C4-2B (cell line): ENCODE measurements at regions not wholly inside any gene's neighbourhood (a gene's known extent, or its start where the extent isn't known, plus 50 kb on each side); places are given as distances from the start of the nearest gene placed in this dataset.

Experiments used
- H3K27ac ChIP-seq: fragments of 450-650 bp; 2 replicates; pipeline ENCODE4 v1.5.1; 2017
- CTCF ChIP-seq: fragments of 450-650 bp; conservative IDR thresholded peaks from 2 replicates; pipeline ENCODE4 v1.5.1; 2017; ENCODE audit warnings: mild to moderate bottlenecking
- ZFX ChIP-seq: fragments of 450-650 bp; IDR thresholded peaks from 2 replicates; pipeline ENCODE4 v1.6.1; 2017

GRCh38 chr13:50376895-50377575 is 361.8 kb downstream of the KCNRG start:
- no peak overlapping the region for H3K27ac ChIP-seq
- TF ChIP-seq CTCF (peak; percentile 24; the same call in 1 of the 2 replicates), ZFX (no peak)

DNA sequence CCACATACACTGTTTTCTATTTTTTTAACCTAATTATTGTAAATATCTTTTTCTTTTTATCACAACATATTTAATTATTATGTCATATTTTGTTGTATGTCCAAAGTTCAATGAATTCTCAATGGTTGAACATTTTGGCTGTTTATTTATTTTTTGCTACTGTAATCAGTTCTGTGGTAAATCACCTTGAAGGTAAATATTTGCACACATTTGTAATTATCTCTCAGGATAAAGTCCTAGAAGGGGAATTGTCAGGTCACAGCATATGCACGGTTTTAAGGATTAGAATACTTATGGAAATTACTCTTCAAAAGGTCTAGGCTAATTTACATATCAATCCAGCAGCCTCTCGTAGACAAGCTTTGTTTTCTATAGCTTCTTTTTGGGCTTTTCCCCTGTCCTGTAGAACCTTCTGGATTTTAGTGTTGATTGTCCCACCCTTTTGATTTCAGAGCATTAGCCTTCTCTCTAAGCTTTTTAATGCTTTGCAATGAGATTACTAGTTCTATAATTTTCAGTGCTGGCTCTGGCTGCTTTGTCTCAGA is 362.6 kb downstream of the KCNRG start:
- no peak overlapping the region for H3K27ac ChIP-seq
- TF ChIP-seq CTCF (no peak), ZFX (no peak)

DNA sequence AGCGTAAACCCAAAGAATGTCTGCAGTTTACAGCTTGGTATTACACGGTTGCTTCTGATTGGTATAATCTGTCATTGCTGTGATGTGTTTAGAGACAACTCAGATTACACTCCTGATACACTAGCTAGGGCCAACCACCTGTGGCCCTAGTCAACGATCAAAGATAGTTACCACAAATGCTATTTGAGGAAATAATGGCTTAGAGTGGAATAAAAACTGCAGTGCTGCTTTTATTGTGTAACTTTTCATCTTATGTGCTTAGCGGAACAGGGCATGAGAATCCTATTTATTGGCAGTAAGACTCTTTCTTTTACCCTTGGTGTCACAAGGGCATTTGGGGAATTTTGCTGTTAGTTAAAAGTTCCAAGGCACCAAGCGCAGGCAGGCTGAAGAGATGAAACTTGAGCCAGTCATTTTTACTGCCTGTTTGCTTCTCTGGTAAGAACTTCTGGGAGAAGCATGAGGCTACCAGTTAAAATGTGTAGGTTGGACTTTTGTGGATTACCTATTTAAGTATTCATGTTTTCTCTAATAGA is 363.3 kb downstream of the KCNRG start:
- TF ChIP-seq ZFX (no peak), CTCF (no peak)
- H3K27ac ChIP-seq: no peak overlapping the region

DNA sequence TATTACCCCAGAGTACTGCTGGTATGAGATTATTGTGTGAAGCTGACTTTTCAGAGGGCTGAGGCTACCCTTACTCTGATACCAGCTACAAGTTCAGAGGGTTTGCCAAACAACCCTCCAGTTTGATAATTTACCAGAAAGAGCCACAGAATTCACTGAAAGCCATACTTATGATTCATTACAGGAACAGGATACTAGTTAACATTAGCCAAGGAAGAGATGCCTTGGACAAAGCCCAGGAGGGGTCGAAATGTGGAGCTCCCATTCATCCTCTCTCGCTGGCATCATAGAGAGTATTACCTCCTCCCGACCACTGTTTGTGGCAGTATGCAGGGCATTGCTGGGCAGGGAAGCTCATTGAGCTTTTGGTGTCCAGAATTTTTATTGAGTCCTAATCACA is 364.3 kb downstream of the KCNRG start:
- H3K27ac ChIP-seq: no peak overlapping the region
- no peak for TF ChIP-seq CTCF
- no peak for TF ChIP-seq ZFX

GRCh38 chr13:50380905-50381304 is 365.7 kb downstream of the KCNRG start:
- H3K27ac ChIP-seq: no peak overlapping the region

DNA sequence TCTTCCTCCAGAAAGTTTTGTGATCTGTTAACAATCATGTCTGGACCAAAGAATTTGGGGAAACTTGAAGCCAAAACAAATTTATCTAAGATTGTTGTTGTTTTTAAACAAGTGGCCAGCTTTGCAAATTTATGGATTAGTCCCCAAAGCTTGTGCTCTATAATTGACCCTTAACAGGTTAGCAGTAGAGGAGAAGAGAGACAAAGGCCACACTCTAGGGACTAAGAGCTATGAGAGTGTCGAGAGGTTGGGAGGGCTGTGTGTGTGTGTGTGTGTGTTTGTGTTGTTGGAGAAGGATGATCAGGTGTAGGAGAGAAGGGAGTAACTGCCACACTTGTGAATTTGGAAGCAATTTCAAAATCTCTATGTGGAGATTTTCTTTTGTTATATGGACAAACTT is 367.3 kb downstream of the KCNRG start:
- TF ChIP-seq ZFX (no peak), CTCF (no peak)
- no peak overlapping the region for H3K27ac ChIP-seq

More at GRCh38 chr13:50380905-50381304, 365.7 kb downstream of the KCNRG start:
- TF ChIP-seq CTCF: no peak
- TF ChIP-seq ZFX: no peak

DNA sequence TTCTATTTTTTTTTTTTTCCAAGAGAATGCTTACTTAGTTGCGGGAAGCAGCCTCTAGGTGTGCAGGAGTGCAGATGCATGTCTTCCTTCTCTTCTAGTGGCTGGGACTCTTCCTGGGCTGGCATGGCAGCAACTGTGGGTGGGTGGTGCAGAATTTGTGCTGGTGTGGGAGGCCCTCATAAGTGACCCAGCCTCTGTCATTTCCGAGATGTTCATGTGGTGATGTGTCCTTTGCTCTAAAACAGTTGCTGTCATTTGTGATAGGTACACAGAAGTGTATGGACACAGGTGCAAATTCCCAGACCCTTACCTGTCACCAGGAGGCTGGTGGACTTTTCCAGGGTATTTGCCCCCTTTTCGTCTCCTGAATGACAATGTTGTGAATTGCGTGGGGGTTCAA is 367.7 kb downstream of the KCNRG start:
- no peak for TF ChIP-seq CTCF
- no peak for TF ChIP-seq ZFX

More for the DNA sequence above, 367.7 kb downstream of the KCNRG start:
- no peak overlapping the region for H3K27ac ChIP-seq
